Breast epithelium (tissue), 3 donors: ENCODE measurements at regions not wholly inside any gene's neighbourhood (a gene's known extent, or its start where the extent isn't known, plus 50 kb on each side); places are given as distances from the start of the nearest gene placed in this dataset.

ENCODE experiments used
- POLR2A ChIP-seq: fragments of 450-650 bp; IDR thresholded peaks from one replicate; pipeline ENCODE4 v1.6.1; 2016; ENCODE audit warnings: antibody characterized with exemption, mild to moderate bottlenecking, moderate library complexity
- POLR2AphosphoS5 ChIP-seq, 3 donors: sonication (generic); formaldehyde crosslinking; IDR thresholded peaks; one replicate each; pipeline ENCODE4 v1.6.1; 2017; ENCODE audit warnings: antibody characterized with exemption in 3 of 3
- TF ChIP-seq, protein P1 (sequence below), 3 donors: fragments of 450-650 bp; IDR thresholded peaks; one replicate each; pipeline ENCODE4 v1.5.1; 2016 to 2017; ENCODE audit warnings: antibody characterized with exemption in 3 of 3, mild to moderate bottlenecking in 3 of 3, moderate library complexity in 3 of 3

DNA sequence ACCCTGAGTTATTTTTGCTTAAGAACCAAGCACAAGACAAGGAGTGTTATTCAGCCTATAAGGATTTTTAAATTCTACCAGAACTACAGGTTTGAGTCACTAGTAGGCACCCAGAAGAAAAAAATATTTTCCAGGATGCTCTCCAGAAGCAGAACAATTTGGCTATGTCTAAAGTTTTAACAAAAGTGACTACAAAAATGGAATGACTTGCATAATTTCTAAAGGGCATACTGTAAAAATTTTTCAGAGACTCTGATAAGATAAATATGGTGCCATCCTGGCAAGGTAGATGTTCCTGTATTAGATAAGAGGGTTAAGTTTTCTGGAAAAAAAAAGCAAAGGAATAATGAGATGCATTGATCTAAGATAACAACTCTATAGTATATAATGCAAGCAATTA, 68.6 kb upstream of the FAM9A start:
- TF ChIP-seq, protein P1, sequence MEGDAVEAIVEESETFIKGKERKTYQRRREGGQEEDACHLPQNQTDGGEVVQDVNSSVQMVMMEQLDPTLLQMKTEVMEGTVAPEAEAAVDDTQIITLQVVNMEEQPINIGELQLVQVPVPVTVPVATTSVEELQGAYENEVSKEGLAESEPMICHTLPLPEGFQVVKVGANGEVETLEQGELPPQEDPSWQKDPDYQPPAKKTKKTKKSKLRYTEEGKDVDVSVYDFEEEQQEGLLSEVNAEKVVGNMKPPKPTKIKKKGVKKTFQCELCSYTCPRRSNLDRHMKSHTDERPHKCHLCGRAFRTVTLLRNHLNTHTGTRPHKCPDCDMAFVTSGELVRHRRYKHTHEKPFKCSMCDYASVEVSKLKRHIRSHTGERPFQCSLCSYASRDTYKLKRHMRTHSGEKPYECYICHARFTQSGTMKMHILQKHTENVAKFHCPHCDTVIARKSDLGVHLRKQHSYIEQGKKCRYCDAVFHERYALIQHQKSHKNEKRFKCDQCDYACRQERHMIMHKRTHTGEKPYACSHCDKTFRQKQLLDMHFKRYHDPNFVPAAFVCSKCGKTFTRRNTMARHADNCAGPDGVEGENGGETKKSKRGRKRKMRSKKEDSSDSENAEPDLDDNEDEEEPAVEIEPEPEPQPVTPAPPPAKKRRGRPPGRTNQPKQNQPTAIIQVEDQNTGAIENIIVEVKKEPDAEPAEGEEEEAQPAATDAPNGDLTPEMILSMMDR (IDR thresholded peaks at IDR 0.05), result no peak
- no peak for TF ChIP-seq POLR2A
- TF ChIP-seq POLR2AphosphoS5 (IDR thresholded peaks at IDR 0.05), result no peak
